ENCODE measurements at regions not wholly inside any gene's neighbourhood (a gene's known extent, or its start where the extent isn't known, plus 50 kb on each side); places are given as distances from the start of the nearest gene placed in this dataset.

- H3K4me3 Mint-ChIP-seq = no peak overlapping the region
- H2BK12ac ChIP-seq (ENCODE audit: insufficient read length, low read depth, low read length) = no peak overlapping the region
- no peak overlapping the region for H2BK20ac ChIP-seq (ENCODE audit: low read depth, low read length, poor library complexity, severe bottlenecking)
- no peak overlapping the region for H2BK5ac ChIP-seq (ENCODE audit: insufficient read length, low read length)
- H2BK15ac ChIP-seq (ENCODE audit: low read depth, low read length) = no peak overlapping the region
- WGBS (ENCODE audit: extremely low coverage, insufficient read length, low lambda C conversion rate) = no CpG with 5 or more reads among the region's 4 CpGs
- no peaks in the 10 kb centered on the region for H4K20me1 ChIP-seq (ENCODE audit: control insufficient read depth, insufficient read depth, insufficient read length)
- peaks cover 4% of the 10 kb centered on the region for H3K27me3 Mint-ChIP-seq (ENCODE audit: low read depth)
- no peak overlapping the region for H3K9ac ChIP-seq (ENCODE audit: extremely low read depth, insufficient read length, low read length)
- no peaks in the 10 kb centered on the region for H3K23me2 ChIP-seq (ENCODE audit: insufficient read length, low read depth, low read length, poor library complexity, severe bottlenecking)
- DNase-seq = no peak
- H3K79me1 ChIP-seq (ENCODE audit: insufficient read depth, low read depth, low read length, poor library complexity, severe bottlenecking) = no peaks in the 10 kb centered on the region
- H3K27ac ChIP-seq (ENCODE audit: insufficient read length, low read depth, low read length) = no peak overlapping the region
- H3K14ac ChIP-seq (ENCODE audit: insufficient read depth, low read length) = no peak overlapping the region
- no peak overlapping the region for H3T11ph ChIP-seq (ENCODE audit: low read length)
- H4K8ac ChIP-seq (replicated peaks; ENCODE audit: insufficient read length, low read depth, low read length) = no peak overlapping the region
- H3K36me3 Mint-ChIP-seq (ENCODE audit: insufficient read depth in 1 of 3, low read depth in 3 of 3) = no peaks in the 10 kb centered on the region
- H3K79me2 ChIP-seq (ENCODE audit: insufficient read depth, low read length) = no peaks in the 10 kb centered on the region
- H3K18ac ChIP-seq (ENCODE audit: insufficient read length, low read depth, low read length) = no peak overlapping the region
- H3K4me1 ChIP-seq (ENCODE audit: insufficient read depth, low read length) = no peaks in the 10 kb centered on the region; the same call in none of the 2 replicates
- H3K9me3 Mint-ChIP-seq = no peaks in the 10 kb centered on the region
- no peak overlapping the region for H4K5ac ChIP-seq (ENCODE audit: insufficient read length, low read depth, low read length)
- TF ChIP-seq, protein P1, sequence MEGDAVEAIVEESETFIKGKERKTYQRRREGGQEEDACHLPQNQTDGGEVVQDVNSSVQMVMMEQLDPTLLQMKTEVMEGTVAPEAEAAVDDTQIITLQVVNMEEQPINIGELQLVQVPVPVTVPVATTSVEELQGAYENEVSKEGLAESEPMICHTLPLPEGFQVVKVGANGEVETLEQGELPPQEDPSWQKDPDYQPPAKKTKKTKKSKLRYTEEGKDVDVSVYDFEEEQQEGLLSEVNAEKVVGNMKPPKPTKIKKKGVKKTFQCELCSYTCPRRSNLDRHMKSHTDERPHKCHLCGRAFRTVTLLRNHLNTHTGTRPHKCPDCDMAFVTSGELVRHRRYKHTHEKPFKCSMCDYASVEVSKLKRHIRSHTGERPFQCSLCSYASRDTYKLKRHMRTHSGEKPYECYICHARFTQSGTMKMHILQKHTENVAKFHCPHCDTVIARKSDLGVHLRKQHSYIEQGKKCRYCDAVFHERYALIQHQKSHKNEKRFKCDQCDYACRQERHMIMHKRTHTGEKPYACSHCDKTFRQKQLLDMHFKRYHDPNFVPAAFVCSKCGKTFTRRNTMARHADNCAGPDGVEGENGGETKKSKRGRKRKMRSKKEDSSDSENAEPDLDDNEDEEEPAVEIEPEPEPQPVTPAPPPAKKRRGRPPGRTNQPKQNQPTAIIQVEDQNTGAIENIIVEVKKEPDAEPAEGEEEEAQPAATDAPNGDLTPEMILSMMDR (conservative IDR thresholded peaks at IDR 0.05) = no peak
- H3K23ac ChIP-seq (ENCODE audit: insufficient read length, low read depth, low read length) = no peak overlapping the region
- no peak overlapping the region for H3K56ac ChIP-seq (ENCODE audit: insufficient read length, low read depth, low read length)
- H3K4me2 ChIP-seq (ENCODE audit: insufficient read depth, insufficient read length, low read length) = no peak overlapping the region
- H3K4me1 Mint-ChIP-seq = peaks cover 0 to 5% of the 10 kb centered on the region in 2 experiments; a peak in 2 of 4 replicates
- no peak overlapping the region for H3K4ac ChIP-seq (ENCODE audit: low read depth, low read length)
- no peak overlapping the region for H2AK5ac ChIP-seq (ENCODE audit: insufficient read length, low read length)
- no peak overlapping the region for H4K91ac ChIP-seq (ENCODE audit: insufficient read length, low read depth, low read length)
- H3K27me3 ChIP-seq (ENCODE audit: insufficient read depth, low read length) = no peaks in the 10 kb centered on the region
- H2BK120ac ChIP-seq (ENCODE audit: low read depth, low read length, poor library complexity, severe bottlenecking) = no peak overlapping the region
- H3K27ac Mint-ChIP-seq = no peak overlapping the region
- H2AFZ ChIP-seq (ENCODE audit: low read length) = no peak overlapping the region
- no peaks in the 10 kb centered on the region for H3K9me3 ChIP-seq (ENCODE audit: control insufficient read depth, low read depth, low read length)
Measured at GRCh38 chr7:41035794-41036193, 667.1 kb downstream of the INHBA start.

Data from H9 (cell line).